Right lobe of liver (tissue), 6 donors: ENCODE measurements at regions not wholly inside any gene's neighbourhood (a gene's known extent, or its start where the extent isn't known, plus 50 kb on each side); places are given as distances from the start of the nearest gene placed in this dataset.

ENCODE experiments used
- ATAC-seq, 4 donors: fragments of 200-7000 bp; cut with Tn5 transposase; one replicate each; pipeline ENCODE4 v1.9.1; 2020; ENCODE audit warnings: mild to moderate bottlenecking in 4 of 4, moderate library complexity in 4 of 4
- DNase-seq, 3 donors: peaks; one replicate each; pipeline ENCODE4 v3.0.0-alpha.2; 2020
- H3K27ac ChIP-seq, 3 donors: fragments of 200-600 bp; one replicate each; pipeline ENCODE4 v1.8.0; 2022
- H3K27me3 ChIP-seq, 2 donors: fragments of 200-600 bp; one replicate each; pipeline ENCODE4 v1.8.0; 2022
- H3K36me3 ChIP-seq, 4 donors: fragments of 200-600 bp; sonication (generic) in 1 of 4; one replicate each; pipeline versions ENCODE4 v1.5.1 to v1.8.0; 2017 to 2022; ENCODE audit warnings: control low read depth in 1 of 4
- H3K4me1 ChIP-seq, 4 donors: fragments of 200-600 bp; sonication (generic) in 1 of 4; one replicate each; pipeline versions ENCODE4 v1.5.1 to v1.8.0; 2017 to 2022; ENCODE audit warnings: control low read depth in 1 of 4
- H3K4me3 ChIP-seq, 3 donors: fragments of 200-600 bp; one replicate each; pipeline ENCODE4 v1.8.0; 2022
- H3K9me3 ChIP-seq, 4 donors: fragments of 200-600 bp; sonication (generic) in 1 of 4; one replicate each; pipeline versions ENCODE4 v1.5.1 to v1.8.0; 2017 to 2022; ENCODE audit warnings: control low read depth in 1 of 4
- CTCF ChIP-seq, 4 donors: fragments of 200-600 bp in 3 of 4; fragments of 450-650 bp in 1 of 4; IDR thresholded peaks; one replicate each; pipeline versions ENCODE4 v1.5.1 to v1.8.0; 2016 to 2022; ENCODE audit warnings: antibody characterized with exemption in 4 of 4, mild to moderate bottlenecking in 2 of 4
- POLR2A ChIP-seq: fragments of 450-650 bp; IDR thresholded peaks from one replicate; pipeline ENCODE4 v1.6.1; 2017; ENCODE audit warnings: antibody characterized with exemption, mild to moderate bottlenecking
- WGBS: methylation state at CpG from one replicate; pipeline ENCODE4 v1.1.6; 2018; ENCODE audit warnings: low coverage, low lambda C conversion rate; ENCODE audit not compliant: insufficient coverage; ENCODE audit errors: missing lambda C conversion rate; 5-methylcytosine and 5-hydroxymethylcytosine counted together
- intact Hi-C, 2 donors: fragments of 100-400 bp; cut with DNase I; formaldehyde crosslinking; loops; one replicate each; pipeline versions ENCODE4 v1.11.2 to v1.14.1; 2022
- donor health status: DM: no; HTN: yes; CAD: no.
- donor health status: DM: no; HTN: no; CAD: no.
- donor health status: DM: no; HTN: no; CAD: no.
- donor health status: DM: no; HTN: yes; CAD: no.
- donor health status: DM: no; HTN: yes; CAD: no.

- Histone ChIP-seq H3K4me3 (no peak overlapping the region), H3K27ac (no peak overlapping the region), H3K9me3 (no peaks in the 10 kb centered on the region), H3K4me1 (no peaks in the 10 kb centered on the region), H3K36me3 (no peaks in the 10 kb centered on the region), H3K27me3 (no peaks in the 10 kb centered on the region)
- TF ChIP-seq POLR2A: no peak
- TF ChIP-seq CTCF (IDR thresholded peaks at IDR 0.05): no peak
- intact Hi-C loops: no loop called here
- no peak for DNase-seq
- ATAC-seq: no peak
- no CpG with 5 or more reads among the region's 3 CpGs for WGBS
These were observed 272.4 kb upstream of the MYO3A start for GRCh38 chr10:25661632-25662031.

DNA sequence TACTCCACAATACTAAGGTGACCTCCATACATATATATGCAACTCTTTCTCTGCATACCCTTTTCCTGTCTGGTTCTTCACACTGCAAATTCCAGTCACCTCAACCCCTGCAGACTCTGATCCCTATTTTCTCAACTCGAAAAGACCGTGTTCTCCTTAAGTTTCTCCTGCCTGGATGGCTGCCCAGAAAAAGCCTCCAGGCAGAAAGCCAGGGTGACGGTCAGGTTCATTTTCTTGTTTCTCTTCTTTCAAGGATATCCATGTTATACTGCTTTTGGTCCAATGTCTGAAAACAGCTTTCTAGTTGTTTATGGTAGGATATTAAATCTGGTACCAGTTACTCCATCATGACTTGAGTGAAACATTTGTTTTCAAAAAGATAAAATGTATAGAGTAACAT, 267.8 kb upstream of the MYO3A start:
- no peak for TF ChIP-seq POLR2A
- TF ChIP-seq CTCF (IDR thresholded peaks at IDR 0.05): no peak
- Histone ChIP-seq H3K36me3 (no peaks in the 10 kb centered on the region), H3K4me1 (no peaks in the 10 kb centered on the region), H3K4me3 (no peak overlapping the region), H3K27ac (no peak overlapping the region), H3K9me3 (no peaks in the 10 kb centered on the region), H3K27me3 (no peaks in the 10 kb centered on the region)
- DNase-seq (no peak), ATAC-seq (no peak)
- 53% methylated on average over 3 of the region's 3 CpGs for WGBS
- intact Hi-C loops: no loop called here

DNA sequence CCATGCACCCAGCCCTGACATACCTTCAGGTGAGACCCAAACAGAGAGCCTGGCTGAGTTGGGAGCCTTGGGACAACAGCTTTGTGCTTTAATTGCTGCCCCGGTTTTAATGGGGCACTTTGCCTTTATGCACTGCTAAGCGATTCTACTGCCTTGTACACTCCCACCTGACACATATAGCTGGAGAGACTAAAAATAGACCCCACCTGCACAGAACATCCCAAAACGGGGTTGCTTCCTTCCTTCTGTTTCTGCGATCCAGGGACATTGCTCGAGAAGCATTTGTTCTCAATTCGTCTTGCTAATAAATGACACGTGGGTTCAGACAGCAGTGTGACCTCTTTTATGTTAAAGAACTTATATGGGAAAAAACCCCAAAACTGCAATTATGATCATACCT, 258.8 kb upstream of the MYO3A start:
- Histone ChIP-seq H3K27ac (no peak overlapping the region), H3K27me3 (no peaks in the 10 kb centered on the region), H3K9me3 (no peaks in the 10 kb centered on the region), H3K36me3 (no peaks in the 10 kb centered on the region), H3K4me1 (no peaks in the 10 kb centered on the region), H3K4me3 (no peak overlapping the region)
- TF ChIP-seq POLR2A (no peak), CTCF (IDR thresholded peaks at IDR 0.05) (no peak)
- DNase-seq (no peak), ATAC-seq (no peak)
- 51% methylated on average over 6 of the region's 7 CpGs for WGBS
- intact Hi-C loops: no loop called here

DNA sequence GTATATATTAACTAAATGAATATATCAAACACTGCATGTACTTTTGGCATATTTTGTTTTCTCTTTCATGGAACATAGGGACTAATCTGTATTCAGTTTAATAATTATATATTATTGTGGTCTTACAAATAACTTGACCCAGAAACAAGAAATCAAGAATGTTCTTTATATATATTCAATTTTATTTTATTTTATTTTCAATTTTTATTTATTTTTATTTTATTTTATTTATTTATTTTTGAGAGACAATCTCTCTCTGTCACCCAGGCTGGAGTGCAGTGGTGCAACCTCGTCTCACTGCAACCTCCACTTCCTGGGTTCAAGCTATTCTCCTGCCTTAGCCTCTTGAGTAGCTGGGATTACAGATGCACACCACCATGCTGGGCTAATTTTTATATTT, 258.4 kb upstream of the MYO3A start:
- no peaks in the 10 kb centered on the region for H3K4me1 ChIP-seq
- H3K27me3 ChIP-seq: no peaks in the 10 kb centered on the region
- intact Hi-C loops: no loop called here
- H3K36me3 ChIP-seq: no peaks in the 10 kb centered on the region
- 42% methylated on average over 1 of the region's 1 CpG for WGBS
- no peak overlapping the region for H3K27ac ChIP-seq
- no peak overlapping the region for H3K4me3 ChIP-seq
- DNase-seq (no peak), ATAC-seq (no peak)
- no peaks in the 10 kb centered on the region for H3K9me3 ChIP-seq
- TF ChIP-seq CTCF (IDR thresholded peaks at IDR 0.05) (no peak), POLR2A (no peak)

DNA sequence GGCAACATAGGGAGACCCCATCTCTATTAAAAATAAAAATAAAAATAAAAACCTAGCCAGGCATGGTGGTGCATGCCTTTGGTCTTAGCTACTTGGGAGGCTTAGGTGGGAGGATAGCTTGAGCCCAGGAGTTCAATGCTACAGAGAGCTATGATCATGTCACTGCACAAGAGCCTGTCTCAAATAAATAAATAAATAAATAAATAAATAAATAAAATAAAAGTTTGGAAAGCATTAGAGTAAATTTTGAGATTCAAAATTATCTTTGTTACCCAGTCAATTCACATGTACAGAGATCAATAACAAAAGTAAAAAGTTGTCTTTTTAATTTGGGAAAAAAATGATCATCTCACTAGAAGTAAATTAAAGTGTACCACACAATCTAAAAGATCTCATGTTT, 255.8 kb upstream of the MYO3A start:
- intact Hi-C loops: no loop called here
- no peak overlapping the region for H3K27ac ChIP-seq
- H3K4me3 ChIP-seq: no peak overlapping the region
- no peaks in the 10 kb centered on the region for H3K4me1 ChIP-seq
- DNase-seq (no peak), ATAC-seq (no peak)
- H3K36me3 ChIP-seq: no peaks in the 10 kb centered on the region
- H3K9me3 ChIP-seq: no peaks in the 10 kb centered on the region
- no peaks in the 10 kb centered on the region for H3K27me3 ChIP-seq
- TF ChIP-seq CTCF (IDR thresholded peaks at IDR 0.05) (no peak), POLR2A (no peak)
